Mammary epithelial cell (primary cell): ENCODE measurements at regions not wholly inside any gene's neighbourhood (a gene's known extent, or its start where the extent isn't known, plus 50 kb on each side); places are given as distances from the start of the nearest gene placed in this dataset.

Experiments used
- CTCF ChIP-seq, 2 donors: IDR thresholded peaks in 1 of 2; conservative IDR thresholded peaks in 1 of 2; 2 replicates each; pipeline ENCODE4 v1.5.1; 2011 to 2012; ENCODE audit warnings: inconsistent platforms in 2 of 2, low read length in 2 of 2, mild to moderate bottlenecking in 2 of 2, control low read depth in 1 of 2, low read depth in 1 of 2; ENCODE audit not compliant: insufficient read depth in 1 of 2; ENCODE audit errors: extremely low read depth in 1 of 2
- EZH2 ChIP-seq: IDR thresholded peaks from 2 replicates; pipeline ENCODE4 v1.6.1; 2012; ENCODE audit warnings: low read length, inconsistent platforms, borderline replicate concordance

DNA sequence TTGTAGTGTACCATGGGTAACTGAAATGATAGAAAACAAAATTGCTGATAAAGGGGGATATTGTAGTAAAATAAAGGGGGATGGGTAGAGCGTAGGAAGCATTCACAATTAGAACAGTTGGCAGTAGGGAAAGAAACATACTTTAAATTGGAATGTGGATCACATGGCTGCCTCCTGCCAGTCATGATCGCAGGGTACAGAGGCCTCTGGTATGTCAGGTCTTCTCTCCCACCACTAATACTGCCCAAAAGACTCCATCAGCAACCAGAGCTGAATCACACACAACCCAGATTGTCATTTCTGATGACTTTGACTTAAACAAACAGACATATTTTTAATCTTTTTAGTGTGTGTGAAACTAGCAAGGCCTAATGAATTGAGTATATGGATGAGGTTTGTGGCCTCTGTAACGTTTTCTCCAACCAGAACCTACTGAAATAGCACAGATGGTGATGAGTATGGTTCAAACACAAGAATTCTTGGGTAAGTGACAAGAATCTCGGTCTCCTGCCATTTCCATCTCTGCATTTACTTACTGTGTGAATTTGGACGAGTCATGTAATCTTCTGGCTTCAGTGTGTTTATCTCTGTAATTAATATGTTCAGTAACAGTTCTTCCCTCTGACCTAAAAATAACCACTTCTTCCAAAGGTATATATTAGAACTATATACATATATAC is 112.6 kb downstream of the USP22 start:
- TF ChIP-seq CTCF (conservative IDR thresholded peaks at IDR 0.05 in 1 of 2, IDR thresholded peaks at IDR 0.05 in 1 of 2; ENCODE audit: extremely low read depth in 1 of 2, insufficient read depth in 1 of 2, low read depth in 1 of 2, low read length in 2 of 2): no peak
- TF ChIP-seq EZH2: no peak
